Mesenchymal stem cell (in vitro differentiated cells and primary cell): ENCODE measurements at regions not wholly inside any gene's neighbourhood (a gene's known extent, or its start where the extent isn't known, plus 50 kb on each side); places are given as distances from the start of the nearest gene placed in this dataset.

ENCODE experiments used
- DNase-seq: peaks from one replicate; pipeline ENCODE4 v3.0.0-alpha.2; 2013
- H2AFZ ChIP-seq: one replicate; pipeline ENCODE4 v1.6.1; 2013; ENCODE audit warnings: low read depth, mild to moderate bottlenecking, control low read depth, inconsistent platforms, low read length, moderate library complexity
- H2AK5ac ChIP-seq: 2 replicates; pipeline ENCODE4 v1.6.1; 2013; ENCODE audit warnings: low read length, moderate library complexity, mild to moderate bottlenecking, inconsistent platforms; ENCODE audit not compliant: severe bottlenecking
- H2BK120ac ChIP-seq: one replicate; pipeline ENCODE4 v1.6.1; 2013; ENCODE audit warnings: low read depth, mild to moderate bottlenecking, inconsistent platforms, low read length, moderate library complexity
- H2BK12ac ChIP-seq, 2 experiments: one replicate each; pipeline ENCODE4 v1.6.1; 2013; ENCODE audit warnings: inconsistent platforms in 2 of 2, low read length in 2 of 2, mild to moderate bottlenecking in 2 of 2, moderate library complexity in 2 of 2, control low read depth in 1 of 2
- H2BK15ac ChIP-seq: one replicate; pipeline ENCODE4 v1.6.1; 2013; ENCODE audit warnings: mild to moderate bottlenecking, low read depth, inconsistent platforms; ENCODE audit not compliant: poor library complexity, severe bottlenecking
- H2BK5ac ChIP-seq: 2 replicates; pipeline ENCODE4 v1.6.1; 2013; ENCODE audit warnings: low read depth, mild to moderate bottlenecking, low read length, control low read depth, inconsistent platforms; ENCODE audit not compliant: poor library complexity, severe bottlenecking
- H3K14ac ChIP-seq, 2 experiments: one replicate each; pipeline ENCODE4 v1.6.1; 2013; ENCODE audit warnings: inconsistent platforms in 2 of 2, low read length in 2 of 2, control low read depth in 1 of 2, mild to moderate bottlenecking in 1 of 2, moderate library complexity in 1 of 2
- H3K18ac ChIP-seq, 2 experiments: one replicate each; pipeline ENCODE4 v1.6.1; 2013; ENCODE audit warnings: inconsistent platforms in 2 of 2, low read length in 2 of 2, control low read depth in 1 of 2, low read depth in 1 of 2, mild to moderate bottlenecking in 1 of 2
- H3K23ac ChIP-seq, 2 experiments: one replicate each; pipeline ENCODE4 v1.6.1; 2013; ENCODE audit warnings: inconsistent platforms in 2 of 2, low read length in 2 of 2, mild to moderate bottlenecking in 2 of 2, moderate library complexity in 2 of 2, control low read depth in 1 of 2
- H3K27ac ChIP-seq: 2 replicates; pipeline ENCODE4 v1.5.1; 2013; ENCODE audit warnings: mild to moderate bottlenecking, moderate library complexity, low read length, control low read depth, inconsistent platforms; ENCODE audit not compliant: poor library complexity, severe bottlenecking
- H3K27me3 ChIP-seq, 2 experiments: 2 replicates each; pipeline versions ENCODE4 v1.6.1 to v1.7.0; 2013; ENCODE audit warnings: low read length in 2 of 2, mild to moderate bottlenecking in 2 of 2, moderate library complexity in 2 of 2, control low read depth in 1 of 2, inconsistent platforms in 1 of 2; ENCODE audit not compliant: control insufficient read depth in 1 of 2, insufficient read depth in 1 of 2
- H3K36me3 ChIP-seq, 2 experiments: 2 replicates each; pipeline versions ENCODE4 v1.6.1 to v1.7.0; 2013; ENCODE audit warnings: low read length in 2 of 2, control low read depth in 1 of 2, inconsistent platforms in 1 of 2, low read depth in 1 of 2, mild to moderate bottlenecking in 1 of 2; ENCODE audit not compliant: insufficient read depth in 2 of 2, control insufficient read depth in 1 of 2
- H3K4ac ChIP-seq, 2 experiments: one replicate each; pipeline ENCODE4 v1.6.1; 2013; ENCODE audit warnings: inconsistent platforms in 2 of 2, low read length in 2 of 2, mild to moderate bottlenecking in 2 of 2, moderate library complexity in 2 of 2, control low read depth in 1 of 2, low read depth in 1 of 2
- H3K4me1 ChIP-seq: 2 replicates; pipeline ENCODE4 v1.6.1; 2013; ENCODE audit warnings: low read depth, low read length, control low read depth; ENCODE audit not compliant: control insufficient read depth, insufficient read depth
- H3K4me2 ChIP-seq: 2 replicates; pipeline ENCODE4 v1.6.1; 2013; ENCODE audit warnings: low read length, mild to moderate bottlenecking, inconsistent platforms; ENCODE audit not compliant: poor library complexity, severe bottlenecking
- H3K4me3 ChIP-seq, 2 experiments: 2 replicates each; pipeline versions ENCODE4 v1.5.1 to v1.7.0; 2013; ENCODE audit warnings: low read length in 2 of 2, mild to moderate bottlenecking in 2 of 2, control low read depth in 1 of 2, low read depth in 1 of 2; ENCODE audit not compliant: insufficient read depth in 1 of 2
- H3K79me1 ChIP-seq: replicated peaks from 2 replicates; pipeline ENCODE4 v1.6.1; 2013; ENCODE audit warnings: mild to moderate bottlenecking, control low read depth, low read length, inconsistent platforms; ENCODE audit not compliant: poor library complexity, severe bottlenecking
- H3K9ac ChIP-seq: 2 replicates; pipeline ENCODE4 v1.7.0; 2013; ENCODE audit warnings: mild to moderate bottlenecking, low read length, moderate library complexity
- H3K9me3 ChIP-seq: 2 replicates; pipeline ENCODE4 v1.7.0; 2013; ENCODE audit warnings: mild to moderate bottlenecking, low read length; ENCODE audit not compliant: control insufficient read depth
- H4K8ac ChIP-seq: one replicate; pipeline ENCODE4 v1.6.1; 2013; ENCODE audit warnings: inconsistent platforms, mild to moderate bottlenecking, low read length, moderate library complexity
- H4K91ac ChIP-seq: one replicate; pipeline ENCODE4 v1.6.1; 2013; ENCODE audit warnings: mild to moderate bottlenecking, low read length, inconsistent platforms
- WGBS: methylation state at CpG from one replicate; pipeline ENCODE4 v1.1.7; 2013; ENCODE audit warnings: mixed read lengths; 5-methylcytosine and 5-hydroxymethylcytosine counted together

GRCh38 chr2:18912225-18912888, 323.0 kb upstream of the NT5C1B start:
- H3K23ac ChIP-seq: no peak overlapping the region
- no peak overlapping the region for H3K4ac ChIP-seq
- no peak overlapping the region for H3K4me2 ChIP-seq
- no peak overlapping the region for H2AFZ ChIP-seq
- H3K79me1 ChIP-seq: no peaks in the 10 kb centered on the region
- peak overlapping the region; percentile 61 for H2AK5ac ChIP-seq
- no peak for DNase-seq
- H2BK120ac ChIP-seq: no peak overlapping the region
- no peak overlapping the region for H4K91ac ChIP-seq
- H3K27ac ChIP-seq: no peak overlapping the region
- peak overlapping the region in 1 of 2 experiments; percentile 90 for H3K14ac ChIP-seq
- no peak overlapping the region for H4K8ac ChIP-seq
- H3K36me3 ChIP-seq: no peaks in the 10 kb centered on the region
- H3K18ac ChIP-seq: peak overlapping the region in 1 of 2 experiments; percentile 44
- H2BK15ac ChIP-seq: no peak overlapping the region
- no peaks in the 10 kb centered on the region for H3K9me3 ChIP-seq
- no peaks in the 10 kb centered on the region for H3K27me3 ChIP-seq
- H3K9ac ChIP-seq: no peak overlapping the region
- WGBS: 84% methylated on average over 8 of the region's 8 CpGs
- H3K4me3 ChIP-seq: no peak overlapping the region
- H3K4me1 ChIP-seq: peaks cover 6% of the 10 kb centered on the region
- H2BK5ac ChIP-seq: no peak overlapping the region
- H2BK12ac ChIP-seq: peak overlapping the region; percentile 47 to 98

- peak overlapping the region in 1 of 2 experiments; percentile 25 for H3K23ac ChIP-seq
- peak overlapping the region; percentile 29 for H3K9ac ChIP-seq
- WGBS: 98% methylated on average over 7 of the region's 7 CpGs
- H3K4me3 ChIP-seq: no peak overlapping the region
- H3K9me3 ChIP-seq: peaks cover 5% of the 10 kb centered on the region
- peak overlapping the region in 1 of 2 experiments; percentile 90 for H3K14ac ChIP-seq
- no peaks in the 10 kb centered on the region for H3K36me3 ChIP-seq
- no peak overlapping the region for H2BK120ac ChIP-seq
- H2BK15ac ChIP-seq: peak overlapping the region; percentile 92
- DNase-seq: no peak
- peak overlapping the region in 1 of 2 experiments; percentile 9 for H3K4ac ChIP-seq
- peaks cover 6% of the 10 kb centered on the region for H3K4me1 ChIP-seq
- H2AK5ac ChIP-seq: peak overlapping the region; percentile 42
- no peak overlapping the region for H3K4me2 ChIP-seq
- H3K79me1 ChIP-seq: no peaks in the 10 kb centered on the region
- peak overlapping the region; percentile 6 to 98 for H2BK12ac ChIP-seq
- H4K8ac ChIP-seq: peak overlapping the region; percentile 88
- H2AFZ ChIP-seq: no peak overlapping the region
- H2BK5ac ChIP-seq: no peak overlapping the region
- peak overlapping the region; percentile 89 for H4K91ac ChIP-seq
- no peaks in the 10 kb centered on the region for H3K27me3 ChIP-seq
- H3K27ac ChIP-seq: peak overlapping the region; percentile 36
- H3K18ac ChIP-seq: peak overlapping the region; percentile 52 to 85
Observed at GRCh38 chr2:18911416-18911815, 322.0 kb upstream of the NT5C1B start.

- no peak overlapping the region for H2BK5ac ChIP-seq
- H3K4me3 ChIP-seq: no peak overlapping the region
- no peak overlapping the region for H3K4ac ChIP-seq
- H2AFZ ChIP-seq: no peak overlapping the region
- 30% methylated on average over 4 of the region's 4 CpGs for WGBS
- no peak overlapping the region for H2BK120ac ChIP-seq
- peak overlapping the region; percentile 29 for H3K9ac ChIP-seq
- no peak overlapping the region for H3K4me2 ChIP-seq
- H3K23ac ChIP-seq: no peak overlapping the region
- H4K8ac ChIP-seq: no peak overlapping the region
- H3K36me3 ChIP-seq: no peaks in the 10 kb centered on the region
- peaks cover 11% of the 10 kb centered on the region for H3K9me3 ChIP-seq
- H4K91ac ChIP-seq: no peak overlapping the region
- no peak overlapping the region for H3K18ac ChIP-seq
- no peak overlapping the region for H2BK15ac ChIP-seq
- peak; percentile 83 for DNase-seq
- peak overlapping the region; percentile 65 for H3K27ac ChIP-seq
- no peaks in the 10 kb centered on the region for H3K79me1 ChIP-seq
- H2BK12ac ChIP-seq: no peak overlapping the region
- no peak overlapping the region for H2AK5ac ChIP-seq
- no peak overlapping the region for H3K14ac ChIP-seq
- peaks cover 6% of the 10 kb centered on the region for H3K4me1 ChIP-seq
- H3K27me3 ChIP-seq: no peaks in the 10 kb centered on the region
Observed at GRCh38 chr2:18910843-18911242, 321.5 kb upstream of the NT5C1B start.

- Histone ChIP-seq H4K91ac (no peak overlapping the region), H3K18ac (no peak overlapping the region), H3K14ac (no peak overlapping the region), H3K4me1 (peaks cover 8% of the 10 kb centered on the region), H2BK15ac (no peak overlapping the region), H3K4ac (no peak overlapping the region), H4K8ac (no peak overlapping the region), H2AFZ (no peak overlapping the region), H3K27ac (no peak overlapping the region), H3K27me3 (no peaks in the 10 kb centered on the region), H3K36me3 (no peaks in the 10 kb centered on the region), H2BK12ac (peak overlapping the region in 1 of 2 experiments; percentile 33), H2BK5ac (no peak overlapping the region), H2BK120ac (no peak overlapping the region), H3K79me1 (no peaks in the 10 kb centered on the region), H3K23ac (no peak overlapping the region), H3K4me2 (no peak overlapping the region), H3K9me3 (peaks cover 11% of the 10 kb centered on the region), H3K9ac (no peak overlapping the region), H3K4me3 (no peak overlapping the region), H2AK5ac (no peak overlapping the region)
- DNase-seq: no peak
- WGBS: 100% methylated on average over 2 of the region's 3 CpGs
Observed at GRCh38 chr2:18907937-18908336, 318.6 kb upstream of the NT5C1B start.
